GM12875 (cell line): ENCODE measurements at regions not wholly inside any gene's neighbourhood (a gene's known extent, or its start where the extent isn't known, plus 50 kb on each side); places are given as distances from the start of the nearest gene placed in this dataset.

Experiments used
- H3K4me3 ChIP-seq: one replicate; pipeline ENCODE4 v1.5.1; 2011; ENCODE audit warnings: low read depth, low read length, control low read depth
- CTCF ChIP-seq: IDR thresholded peaks from 2 replicates; pipeline ENCODE4 v1.5.1; 2011; ENCODE audit warnings: low read depth, mild to moderate bottlenecking, control low read depth, inconsistent platforms, low read length, moderate library complexity, borderline replicate concordance; ENCODE audit not compliant: insufficient read depth

DNA sequence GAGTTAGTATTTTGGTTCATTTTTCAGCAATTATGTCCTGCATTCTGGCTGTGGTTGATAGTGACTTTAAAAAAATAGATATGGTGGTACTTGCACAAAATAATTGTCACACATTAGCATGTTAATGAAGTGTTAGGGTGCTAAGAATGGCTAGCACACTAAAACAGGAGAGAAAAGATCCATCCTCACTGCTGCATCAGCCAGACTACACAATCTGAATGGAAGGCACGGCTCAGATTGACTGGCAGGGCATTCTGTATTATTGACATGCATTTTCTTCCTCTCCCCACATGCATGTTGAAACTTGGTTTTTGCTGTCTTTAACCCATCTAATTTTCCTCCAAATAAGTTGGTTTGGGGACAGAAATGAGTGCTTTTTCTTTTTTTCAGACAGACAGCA lies 306.3 kb downstream of the PRL start:
- TF ChIP-seq CTCF: no peak
- H3K4me3 ChIP-seq: no peak overlapping the region

- H3K4me3 ChIP-seq: no peak overlapping the region
- TF ChIP-seq CTCF: no peak
Measured at GRCh38 chr6:21992178-21992967, 304.5 kb downstream of the PRL start.

DNA sequence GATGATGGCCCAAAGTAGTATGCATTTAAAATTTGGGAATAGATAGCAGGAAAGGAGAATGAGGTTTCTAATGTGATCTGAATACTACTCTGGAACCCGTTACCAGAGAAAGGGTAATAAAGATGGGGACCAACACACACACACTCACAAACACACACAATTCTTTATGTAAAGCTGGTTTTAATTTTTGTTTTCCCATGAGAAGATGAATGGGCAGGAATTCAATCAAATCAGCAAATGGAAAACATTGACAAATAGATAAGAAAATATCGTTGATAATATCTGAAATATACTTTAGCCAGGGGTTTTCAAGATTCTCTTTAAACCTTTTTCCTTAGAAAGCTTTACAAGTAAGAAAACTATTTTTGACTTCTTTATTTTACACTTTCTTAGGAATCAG lies 303.0 kb downstream of the PRL start:
- TF ChIP-seq CTCF: no peak

DNA sequence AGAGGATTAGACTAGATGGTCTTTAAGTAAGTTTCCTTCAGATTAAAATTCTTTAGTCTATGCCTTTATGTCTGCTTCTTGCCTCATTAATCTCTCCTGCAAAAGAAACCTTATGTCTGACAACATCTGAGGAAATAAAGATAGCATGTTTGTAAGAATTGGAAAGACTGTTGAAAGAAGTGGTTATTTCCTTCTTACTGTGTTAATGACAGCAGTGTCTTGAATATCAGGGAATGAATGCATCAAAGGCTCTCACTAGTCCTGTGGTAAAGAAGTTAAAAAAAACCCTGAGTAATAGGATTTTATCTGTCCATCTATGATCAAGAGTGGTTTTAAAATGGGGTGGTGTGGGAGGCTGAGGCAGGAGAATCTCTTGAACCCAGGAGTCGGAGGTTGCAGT lies 302.0 kb downstream of the PRL start:
- H3K4me3 ChIP-seq: no peak overlapping the region
- no peak for TF ChIP-seq CTCF

More for the DNA sequence above, 303.0 kb downstream of the PRL start:
- H3K4me3 ChIP-seq: no peak overlapping the region

DNA sequence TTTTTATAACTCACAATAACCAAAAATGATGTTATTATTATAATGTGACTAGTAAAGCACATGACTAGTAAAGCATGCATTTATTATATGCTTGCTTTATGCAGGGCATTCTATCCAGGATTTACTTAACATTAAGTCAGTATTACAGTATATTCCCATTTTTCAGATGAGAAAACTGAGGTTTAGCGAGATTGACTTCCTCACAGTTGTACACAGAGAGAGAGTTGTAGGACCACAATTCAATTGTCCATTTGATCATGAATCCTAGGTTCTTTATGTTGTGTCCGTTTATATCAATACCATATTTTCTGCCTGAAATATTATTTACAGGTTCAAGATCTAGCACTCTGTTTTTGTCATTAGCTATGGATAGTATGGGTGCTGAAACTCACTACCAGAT lies 301.5 kb downstream of the PRL start:
- H3K4me3 ChIP-seq: no peak overlapping the region
- no peak for TF ChIP-seq CTCF

DNA sequence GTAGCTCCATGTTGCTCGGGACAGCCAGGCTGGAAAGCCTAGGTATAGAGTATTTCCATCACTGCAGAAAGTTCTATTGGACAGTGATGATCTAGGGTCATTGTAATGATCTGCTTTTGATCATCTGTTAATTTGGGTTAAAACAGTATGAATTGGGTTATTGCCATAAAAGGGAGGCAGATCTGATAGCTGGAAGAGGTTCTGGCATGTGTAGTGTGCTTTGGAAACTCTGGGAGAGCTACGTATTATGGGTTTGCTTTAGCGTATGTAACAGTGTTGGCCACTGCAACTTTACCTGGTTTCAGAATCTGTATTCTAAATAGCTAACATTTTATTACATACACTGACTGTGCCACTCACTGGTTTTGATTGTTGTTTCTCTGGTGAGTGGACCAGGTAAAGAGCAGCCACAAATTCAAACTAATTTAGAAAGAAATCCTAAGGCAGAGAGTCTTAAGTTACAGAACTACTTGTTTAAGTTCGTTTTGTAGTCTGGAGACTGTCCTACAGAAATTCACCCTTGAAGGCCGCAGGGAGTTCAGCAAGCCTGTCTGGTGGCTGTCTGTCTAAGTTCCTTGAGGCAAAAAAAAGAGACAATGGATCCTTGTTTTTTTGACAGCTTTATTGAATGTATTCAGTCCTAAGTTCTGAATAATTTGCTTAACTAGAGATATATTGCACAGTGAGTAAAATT lies 300.3 kb downstream of the PRL start:
- TF ChIP-seq CTCF: no peak
- H3K4me3 ChIP-seq: no peak overlapping the region
